ENCODE measurements at regions not wholly inside any gene's neighbourhood (a gene's known extent, or its start where the extent isn't known, plus 50 kb on each side); places are given as distances from the start of the nearest gene placed in this dataset.
A peak's percentile ranks its signal among the peaks of the same experiment; 100 is the strongest.
"Not testable (repeated sequence)": the region's sequence is repeated elsewhere in the genome, so short reads cannot be mapped to it uniquely, and the experiment has no call there.

GRCh38 chr2:190150413-190150812 is 87.9 kb upstream of the MSTN start:
- no peak for DNase-seq (ENCODE audit: low read depth in 2 of 2)

GRCh38 chr2:190149908-190150307 is 87.4 kb upstream of the MSTN start:
- no peak for DNase-seq (ENCODE audit: low read depth in 2 of 2)

- DNase-seq (ENCODE audit: low read depth in 2 of 2): no peak
Observed at GRCh38 chr2:190149200-190149599, 86.7 kb upstream of the MSTN start.

- not testable (repeated sequence) for DNase-seq (ENCODE audit: low read depth in 2 of 2)
Observed at GRCh38 chr2:190146109-190146508, 83.6 kb upstream of the MSTN start.

- DNase-seq (ENCODE audit: low read depth in 2 of 2): not testable (repeated sequence)
Observed at GRCh38 chr2:190140474-190140873, 77.9 kb upstream of the MSTN start.

GRCh38 chr2:190139371-190139770 is 76.8 kb upstream of the MSTN start:
- DNase-seq (ENCODE audit: low read depth in 2 of 2): no peak

- no peak for DNase-seq (ENCODE audit: low read depth in 2 of 2)
Observed at GRCh38 chr2:190138032-190138431, 75.5 kb upstream of the MSTN start.

- no peak for DNase-seq (ENCODE audit: low read depth in 2 of 2)
Observed at GRCh38 chr2:190137561-190137960, 75.0 kb upstream of the MSTN start.

- DNase-seq (ENCODE audit: low read depth in 2 of 2): no peak
Observed at GRCh38 chr2:190136825-190137224, 74.3 kb upstream of the MSTN start.

- no peak for DNase-seq (ENCODE audit: low read depth in 2 of 2)
Observed at GRCh38 chr2:190136259-190136658, 73.7 kb upstream of the MSTN start.

- no peak for DNase-seq (ENCODE audit: low read depth in 2 of 2)
Observed at GRCh38 chr2:190129421-190130199, 67.1 kb upstream of the MSTN start.

GRCh38 chr2:190127651-190128050 is 65.1 kb upstream of the MSTN start:
- DNase-seq (ENCODE audit: low read depth in 2 of 2): no peak

GRCh38 chr2:190126798-190127197 is 64.3 kb upstream of the MSTN start:
- DNase-seq (ENCODE audit: low read depth in 2 of 2): no peak

GRCh38 chr2:190123956-190124355 is 61.4 kb upstream of the MSTN start:
- no peak for DNase-seq (ENCODE audit: low read depth in 2 of 2)

GRCh38 chr2:190121971-190122370 is 59.4 kb upstream of the MSTN start:
- DNase-seq (ENCODE audit: low read depth in 2 of 2): no peak

GRCh38 chr2:190121305-190121704 is 58.8 kb upstream of the MSTN start:
- DNase-seq (ENCODE audit: low read depth in 2 of 2): no peak

GRCh38 chr2:190119923-190120590 is 57.5 kb upstream of the MSTN start:
- no peak for DNase-seq (ENCODE audit: low read depth in 2 of 2)

- peak in 1 of 2 donors; percentile 5 for DNase-seq (ENCODE audit: low read depth in 2 of 2)
Observed at GRCh38 chr2:190119257-190119656, 56.7 kb upstream of the MSTN start.

GRCh38 chr2:190117305-190117704 is 54.8 kb upstream of the MSTN start:
- no peak for DNase-seq (ENCODE audit: low read depth in 2 of 2)

- no peak for DNase-seq (ENCODE audit: low read depth in 2 of 2)
Observed at GRCh38 chr2:190113000-190113399, 50.5 kb upstream of the MSTN start.

Data from stimulated activated CD4-positive, alpha-beta T cell treated with anti-CD3 and anti-CD28 coated beads, Interleukin-1b, Interleukin-23, amount 100 ng/mL, for 4 hours (primary cell).